IMR-90 (cell line): ENCODE measurements at regions not wholly inside any gene's neighbourhood (a gene's known extent, or its start where the extent isn't known, plus 50 kb on each side); places are given as distances from the start of the nearest gene placed in this dataset.

Source experiments
- ATAC-seq: fragments of 200-7000 bp; cut with Tn5 transposase; 2 replicates; pipeline ENCODE4 v1.9.1; 2020; ENCODE audit warnings: low read depth, mild to moderate bottlenecking, moderate library complexity
- BruUV-seq: library from RNA; stranded (reverse); fragments of 400-500 nt; replicated peaks from 2 replicates; lab custom pipeline; 2021; lab: Mats Ljungman, UMichigan
- CTCF ChIA-PET: fragments of 300-600 bp; formaldehyde crosslinking; extraction: SDS; loops from one replicate; lab custom pipeline; 2021; ENCODE audit warnings: antibody characterized with exemption; lab: Yijun Ruan, JAX
- POLR2A ChIA-PET: fragments of 300-600 bp; sonication (Branson Sonifier 250); formaldehyde crosslinking; loops from one replicate; lab custom pipeline; 2022; ENCODE audit warnings: antibody characterized with exemption; ENCODE audit not compliant: unreplicated experiment; lab: Charles Lee
- DNase-seq: peaks from one replicate; pipeline ENCODE4 v3.0.0; 2013
- H2AFZ ChIP-seq: replicated peaks from 2 replicates; pipeline ENCODE3; 2013; ENCODE audit warnings: low read length, mild to moderate bottlenecking; ENCODE audit not compliant: poor library complexity
- H2AK5ac ChIP-seq: 2 replicates; pipeline ENCODE4 v1.6.1; 2013; ENCODE audit warnings: low read depth, low read length, inconsistent platforms
- H2AK9ac ChIP-seq: replicated peaks from 2 replicates; pipeline ENCODE3; 2013; ENCODE audit warnings: mild to moderate bottlenecking, low read depth, low read length, moderate library complexity; ENCODE audit not compliant: poor library complexity
- H2BK120ac ChIP-seq: 2 replicates; pipeline ENCODE4 v1.6.1; 2013; ENCODE audit warnings: low read depth, low read length, inconsistent platforms
- H2BK15ac ChIP-seq: 3 replicates; pipeline ENCODE4 v1.6.1; 2013; ENCODE audit warnings: low read depth, low read length, inconsistent platforms
- H2BK20ac ChIP-seq: 2 replicates; pipeline ENCODE4 v1.6.1; 2013; ENCODE audit warnings: low read depth, mild to moderate bottlenecking, inconsistent platforms, low read length, moderate library complexity
- H2BK5ac ChIP-seq: 2 replicates; pipeline ENCODE4 v1.6.1; 2013; ENCODE audit warnings: mild to moderate bottlenecking, low read depth, low read length, inconsistent platforms; ENCODE audit not compliant: poor library complexity, severe bottlenecking
- H3K14ac ChIP-seq: replicated peaks from 2 replicates; pipeline ENCODE4 v1.6.1; 2013; ENCODE audit warnings: low read depth, low read length, inconsistent platforms
- H3K18ac ChIP-seq: 2 replicates; pipeline ENCODE4 v1.6.1; 2013; ENCODE audit warnings: low read depth, low read length, control low read depth
- H3K23ac ChIP-seq: 2 replicates; pipeline ENCODE4 v1.6.1; 2013; ENCODE audit warnings: low read depth, low read length, inconsistent platforms
- H3K27ac ChIP-seq: 2 replicates; pipeline ENCODE4 v1.5.1; 2013; ENCODE audit warnings: mild to moderate bottlenecking, control low read depth, low read length; ENCODE audit not compliant: insufficient read depth
- H3K27me3 ChIP-seq: 2 replicates; pipeline ENCODE4 v1.6.1; 2013; ENCODE audit warnings: low read length; ENCODE audit not compliant: control insufficient read depth, insufficient read depth
- H3K36me3 ChIP-seq: 2 replicates; pipeline ENCODE4 v1.6.1; 2013; ENCODE audit warnings: low read length, mixed read lengths; ENCODE audit not compliant: control insufficient read depth, insufficient read depth
- H3K4ac ChIP-seq: 2 replicates; pipeline ENCODE4 v1.6.1; 2013; ENCODE audit warnings: low read depth, low read length, inconsistent platforms
- H3K4me1 ChIP-seq: 2 replicates; pipeline ENCODE4 v1.6.1; 2013; ENCODE audit warnings: low read length, mixed read lengths; ENCODE audit not compliant: control insufficient read depth, insufficient read depth
- H3K4me2 ChIP-seq: 2 replicates; pipeline ENCODE4 v1.6.1; 2013; ENCODE audit warnings: low read depth, mild to moderate bottlenecking, control low read depth, low read length, moderate library complexity
- H3K4me3 ChIP-seq: 2 replicates; pipeline ENCODE4 v1.5.1; 2013; ENCODE audit warnings: low read depth, mild to moderate bottlenecking, control low read depth, low read length, moderate library complexity; ENCODE audit not compliant: insufficient read depth
- H3K56ac ChIP-seq: 2 replicates; pipeline ENCODE4 v1.6.1; 2013; ENCODE audit warnings: low read length, inconsistent platforms; ENCODE audit not compliant: insufficient read depth; ENCODE audit errors: extremely low read depth
- H3K79me1 ChIP-seq, 2 experiments: 2 replicates each; pipeline ENCODE4 v1.6.1; 2013; ENCODE audit warnings: low read length in 2 of 2, inconsistent platforms in 1 of 2, low read depth in 1 of 2
- H3K9ac ChIP-seq: 2 replicates; pipeline ENCODE4 v1.6.1; 2013; ENCODE audit warnings: low read depth, low read length, control low read depth
- H3K9me1 ChIP-seq: 2 replicates; pipeline ENCODE4 v1.6.1; 2013; ENCODE audit warnings: low read length, inconsistent platforms; ENCODE audit not compliant: insufficient read depth
- H3K9me3 ChIP-seq: 2 replicates; pipeline ENCODE4 v1.6.1; 2013; ENCODE audit warnings: low read length; ENCODE audit not compliant: control insufficient read depth, insufficient read depth
- H4K20me1 ChIP-seq: 2 replicates; pipeline ENCODE4 v1.6.1; 2013; ENCODE audit warnings: low read length, inconsistent platforms; ENCODE audit not compliant: insufficient read depth
- H4K5ac ChIP-seq: 2 replicates; pipeline ENCODE4 v1.6.1; 2013; ENCODE audit warnings: mild to moderate bottlenecking, low read depth, low read length, control low read depth
- H4K8ac ChIP-seq, 2 experiments: 2 replicates each; pipeline ENCODE4 v1.6.1; 2013; ENCODE audit warnings: low read depth in 2 of 2, low read length in 2 of 2, control low read depth in 1 of 2, inconsistent platforms in 1 of 2
- H4K91ac ChIP-seq: 2 replicates; pipeline ENCODE4 v1.6.1; 2013; ENCODE audit warnings: low read depth, low read length, inconsistent platforms; ENCODE audit not compliant: insufficient read depth
- CEBPB ChIP-seq: IDR thresholded peaks from 2 replicates; pipeline ENCODE4 v1.6.1; 2012; ENCODE audit warnings: low read depth, low read length, improper control_type of control experiment
- CHD1 ChIP-seq: IDR thresholded peaks from 2 replicates; pipeline ENCODE4 v1.6.1; 2012; ENCODE audit warnings: low read depth, low read length, improper control_type of control experiment
- ELK1 ChIP-seq: fragments of 150-350 bp; IDR thresholded peaks from 2 replicates; pipeline ENCODE4 v1.6.1; 2016; ENCODE audit warnings: low read depth, mild to moderate bottlenecking, low read length, moderate library complexity, borderline replicate concordance
- FOS ChIP-seq: fragments of 150-350 bp; IDR thresholded peaks from 2 replicates; pipeline ENCODE4 v1.6.1; 2016; ENCODE audit warnings: low read depth, low read length
- MAFK ChIP-seq: IDR thresholded peaks from 2 replicates; pipeline ENCODE4 v1.6.1; 2012; ENCODE audit warnings: low read depth, low read length, improper control_type of control experiment
- MXI1 ChIP-seq: IDR thresholded peaks from 2 replicates; pipeline ENCODE4 v1.6.1; 2012; ENCODE audit warnings: low read depth, mild to moderate bottlenecking, low read length, moderate library complexity, borderline replicate concordance
- NFE2L2 ChIP-seq: fragments of 150-350 bp; IDR thresholded peaks from 2 replicates; pipeline ENCODE4 v1.6.1; 2016; ENCODE audit warnings: low read depth, mild to moderate bottlenecking, low read length
- POLR2A ChIP-seq: IDR thresholded peaks from 2 replicates; pipeline ENCODE4 v1.6.1; 2012; ENCODE audit warnings: mild to moderate bottlenecking, low read depth, low read length
- RAD21 ChIP-seq: IDR thresholded peaks from 2 replicates; pipeline ENCODE4 v1.6.1; 2012; ENCODE audit warnings: low read length, improper control_type of control experiment
- RCOR1 ChIP-seq: IDR thresholded peaks from 2 replicates; pipeline ENCODE4 v1.6.1; 2012; ENCODE audit warnings: mild to moderate bottlenecking, low read length, improper control_type of control experiment; ENCODE audit not compliant: insufficient replicate concordance
- RFX5 ChIP-seq: IDR thresholded peaks from 2 replicates; pipeline ENCODE4 v1.8.0; 2012; ENCODE audit warnings: low read depth, mild to moderate bottlenecking, low read length, moderate library complexity
- SMC3 ChIP-seq: fragments of 150-350 bp; IDR thresholded peaks from 2 replicates; pipeline ENCODE4 v1.6.1; 2016; ENCODE audit warnings: low read depth, mild to moderate bottlenecking, antibody characterized with exemption, low read length, moderate library complexity
- USF2 ChIP-seq: fragments of 150-350 bp; IDR thresholded peaks from 2 replicates; pipeline ENCODE4 v1.6.1; 2017; ENCODE audit warnings: mild to moderate bottlenecking, antibody characterized with exemption, low read length, low read depth
- WGBS, 2 experiments: methylation state at CpG; one replicate each; pipeline versions ENCODE4 v1.1.5 to v1.1.7; 2013; ENCODE audit warnings: missing lambda C conversion rate in 2 of 2; ENCODE audit not compliant: insufficient read length in 1 of 2; ENCODE audit errors: extremely low coverage in 2 of 2; 5-methylcytosine and 5-hydroxymethylcytosine counted together
- dilution Hi-C: fragments of 300-500 bp; cut with HindIII; formaldehyde crosslinking; loops from one replicate; pipeline ENCODE4 v1.14.3; 2018; ENCODE audit warnings: low sequenced_read_pairs; ENCODE audit not compliant: unreplicated experiment
- in situ Hi-C: fragments of 300-500 bp; cut with MboI; formaldehyde crosslinking; loops from 3 replicates; pipeline ENCODE4 v1.14.3; 2019; ENCODE audit warnings: low sequenced_read_pairs, inconsistent platforms, mixed read lengths
- intact Hi-C: fragments of 100-400 bp; cut with micrococcal nuclease; formaldehyde crosslinking; loops from 2 replicates; pipeline ENCODE4 v1.10.0; 2022
- TF ChIP-seq, protein P1 (sequence below): conservative IDR thresholded peaks from 2 replicates; pipeline ENCODE4 v1.5.1; 2012; ENCODE audit warnings: mild to moderate bottlenecking, low read depth, low read length, improper control_type of control experiment

DNA sequence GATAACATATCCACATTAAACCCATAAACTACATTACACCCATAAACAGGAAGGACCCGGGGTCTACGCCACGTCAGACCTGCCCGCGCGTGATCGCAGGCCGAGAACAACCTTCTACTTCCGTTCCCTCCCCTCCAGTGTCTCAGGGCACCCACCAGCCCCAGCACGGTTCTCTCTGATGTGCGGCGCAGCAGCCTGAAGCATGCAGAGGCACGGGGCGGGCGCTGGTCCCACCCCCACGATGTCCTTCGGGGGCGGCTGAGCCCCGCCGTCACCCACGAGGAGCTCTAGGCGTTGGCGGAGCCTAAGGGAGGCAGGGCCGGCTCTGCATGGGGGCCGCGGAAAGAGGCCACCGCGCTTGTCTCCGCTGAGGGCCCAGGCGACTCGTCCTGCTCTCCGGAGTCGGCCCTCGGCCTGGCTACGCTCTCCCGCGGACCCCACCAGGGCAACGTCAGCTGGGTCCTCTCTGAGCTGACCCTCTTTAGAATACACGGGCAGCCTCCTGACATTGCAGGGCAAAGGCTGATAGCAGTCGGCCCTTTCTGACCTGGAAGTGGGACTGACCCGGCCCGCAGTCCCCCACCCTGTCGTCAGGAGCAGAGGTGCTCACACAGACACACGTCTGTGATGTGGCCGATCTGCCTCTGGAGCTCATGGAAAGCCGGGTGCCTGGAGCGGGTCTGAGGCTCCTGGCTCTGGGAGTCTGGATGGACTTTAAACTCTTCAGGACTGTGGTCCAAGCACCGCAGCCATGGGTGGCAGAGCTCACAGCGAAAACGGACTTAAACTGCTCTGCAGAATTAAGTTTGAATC is 65.6 kb upstream of the ADGRA1 start:
- H4K20me1 ChIP-seq, result no peaks in the 10 kb centered on the region
- H4K8ac ChIP-seq, result no peak overlapping the region
- TF ChIP-seq RAD21, result no peak
- TF ChIP-seq SMC3, result no peak
- TF ChIP-seq RCOR1, result no peak
- TF ChIP-seq CEBPB, result no peak
- TF ChIP-seq MXI1, result no peak
- TF ChIP-seq USF2, result no peak
- no peak for TF ChIP-seq CHD1
- TF ChIP-seq, protein P1, sequence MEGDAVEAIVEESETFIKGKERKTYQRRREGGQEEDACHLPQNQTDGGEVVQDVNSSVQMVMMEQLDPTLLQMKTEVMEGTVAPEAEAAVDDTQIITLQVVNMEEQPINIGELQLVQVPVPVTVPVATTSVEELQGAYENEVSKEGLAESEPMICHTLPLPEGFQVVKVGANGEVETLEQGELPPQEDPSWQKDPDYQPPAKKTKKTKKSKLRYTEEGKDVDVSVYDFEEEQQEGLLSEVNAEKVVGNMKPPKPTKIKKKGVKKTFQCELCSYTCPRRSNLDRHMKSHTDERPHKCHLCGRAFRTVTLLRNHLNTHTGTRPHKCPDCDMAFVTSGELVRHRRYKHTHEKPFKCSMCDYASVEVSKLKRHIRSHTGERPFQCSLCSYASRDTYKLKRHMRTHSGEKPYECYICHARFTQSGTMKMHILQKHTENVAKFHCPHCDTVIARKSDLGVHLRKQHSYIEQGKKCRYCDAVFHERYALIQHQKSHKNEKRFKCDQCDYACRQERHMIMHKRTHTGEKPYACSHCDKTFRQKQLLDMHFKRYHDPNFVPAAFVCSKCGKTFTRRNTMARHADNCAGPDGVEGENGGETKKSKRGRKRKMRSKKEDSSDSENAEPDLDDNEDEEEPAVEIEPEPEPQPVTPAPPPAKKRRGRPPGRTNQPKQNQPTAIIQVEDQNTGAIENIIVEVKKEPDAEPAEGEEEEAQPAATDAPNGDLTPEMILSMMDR, result no peak
- no peak for TF ChIP-seq ELK1
- no peak for TF ChIP-seq FOS
- TF ChIP-seq POLR2A, result no peak
- TF ChIP-seq MAFK, result no peak
- TF ChIP-seq RFX5, result no peak
- no peak for TF ChIP-seq NFE2L2
- in situ Hi-C loops, result no loop called here
- WGBS, 2 experiments, result 72% methylated on average over 24 of the region's 50 CpGs; no CpG with 5 or more reads in 1 of the 2 experiments
- no peak overlapping the region for H3K4me2 ChIP-seq
- H3K27me3 ChIP-seq, result peaks cover 5% of the 10 kb centered on the region; the same call in 1 of the 2 replicates
- H2BK5ac ChIP-seq, result no peak overlapping the region
- H3K56ac ChIP-seq, result no peak overlapping the region
- intact Hi-C loops, result no loop called here
- no peak overlapping the region for H3K23ac ChIP-seq
- ChIA-PET POLR2A (no interaction called here), CTCF (no interaction called here)
- no peaks in the 10 kb centered on the region for H3K4me1 ChIP-seq
- no peak overlapping the region for H2BK20ac ChIP-seq
- no peak overlapping the region for H4K91ac ChIP-seq
- no peak overlapping the region for H4K5ac ChIP-seq
- no peak overlapping the region for H3K18ac ChIP-seq
- BruUV-seq, result no TSS peak
- no peak overlapping the region for H2AK9ac ChIP-seq
- DNase-seq (no peak), ATAC-seq (no peak)
- H2AFZ ChIP-seq, result no peak overlapping the region
- H2BK120ac ChIP-seq, result no peak overlapping the region
- no peak overlapping the region for H2AK5ac ChIP-seq
- H3K9me3 ChIP-seq, result peaks cover 5% of the 10 kb centered on the region; the same call in 1 of the 2 replicates
- dilution Hi-C loops, result no loop called here
- H3K14ac ChIP-seq, result no peak overlapping the region
- H3K9ac ChIP-seq, result no peak overlapping the region
- no peak overlapping the region for H3K4ac ChIP-seq
- H3K36me3 ChIP-seq, result no peaks in the 10 kb centered on the region
- no peak overlapping the region for H3K4me3 ChIP-seq
- no peak overlapping the region for H2BK15ac ChIP-seq
- no peak overlapping the region for H3K27ac ChIP-seq
- H3K79me1 ChIP-seq, result no peaks in the 10 kb centered on the region
- no peaks in the 10 kb centered on the region for H3K9me1 ChIP-seq
